ENCODE measurements at regions not wholly inside any gene's neighbourhood (a gene's known extent, or its start where the extent isn't known, plus 50 kb on each side); places are given as distances from the start of the nearest gene placed in this dataset.

DNA sequence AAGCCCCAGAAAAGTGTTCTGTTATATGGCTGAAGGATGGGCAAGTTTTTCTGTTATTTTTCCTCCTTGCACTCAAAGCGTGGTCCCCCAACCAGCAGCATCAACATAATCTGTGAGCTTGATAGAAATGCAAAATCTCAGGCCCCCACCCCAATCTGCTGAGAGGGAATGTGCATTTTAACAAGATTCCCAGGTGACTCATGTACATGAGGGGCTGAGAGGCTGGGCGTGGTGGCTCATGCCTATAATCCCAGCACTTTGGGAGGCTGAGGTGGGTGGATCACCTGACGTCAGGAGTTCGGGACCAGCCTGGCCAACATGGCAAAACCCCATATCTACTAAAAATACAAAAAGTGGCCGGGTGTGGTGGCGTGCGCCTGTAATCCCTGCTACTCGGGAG is 326.8 kb upstream of the PODXL start:
- Histone ChIP-seq H3K27me3 (ENCODE audit: insufficient read depth, low read depth) (no peaks in the 10 kb centered on the region), H3K4me2 (no peak overlapping the region), H3K27ac (no peak overlapping the region), H3K4me3 (IDR thresholded peaks at IDR 0.05; ENCODE audit: insufficient read depth, low read depth, low read length) (no peak overlapping the region), H2AFZ (ENCODE audit: low read depth) (no peak overlapping the region), H3K79me2 (ENCODE audit: insufficient read depth, low read depth) (no peaks in the 10 kb centered on the region), H4K20me1 (ENCODE audit: insufficient read depth) (no peaks in the 10 kb centered on the region), H3K4me1 (ENCODE audit: low read depth, poor library complexity, severe bottlenecking) (no peaks in the 10 kb centered on the region), H3K9ac (no peak overlapping the region), H3K36me3 (ENCODE audit: insufficient read depth) (no peaks in the 10 kb centered on the region)
- TF ChIP-seq, protein P1, sequence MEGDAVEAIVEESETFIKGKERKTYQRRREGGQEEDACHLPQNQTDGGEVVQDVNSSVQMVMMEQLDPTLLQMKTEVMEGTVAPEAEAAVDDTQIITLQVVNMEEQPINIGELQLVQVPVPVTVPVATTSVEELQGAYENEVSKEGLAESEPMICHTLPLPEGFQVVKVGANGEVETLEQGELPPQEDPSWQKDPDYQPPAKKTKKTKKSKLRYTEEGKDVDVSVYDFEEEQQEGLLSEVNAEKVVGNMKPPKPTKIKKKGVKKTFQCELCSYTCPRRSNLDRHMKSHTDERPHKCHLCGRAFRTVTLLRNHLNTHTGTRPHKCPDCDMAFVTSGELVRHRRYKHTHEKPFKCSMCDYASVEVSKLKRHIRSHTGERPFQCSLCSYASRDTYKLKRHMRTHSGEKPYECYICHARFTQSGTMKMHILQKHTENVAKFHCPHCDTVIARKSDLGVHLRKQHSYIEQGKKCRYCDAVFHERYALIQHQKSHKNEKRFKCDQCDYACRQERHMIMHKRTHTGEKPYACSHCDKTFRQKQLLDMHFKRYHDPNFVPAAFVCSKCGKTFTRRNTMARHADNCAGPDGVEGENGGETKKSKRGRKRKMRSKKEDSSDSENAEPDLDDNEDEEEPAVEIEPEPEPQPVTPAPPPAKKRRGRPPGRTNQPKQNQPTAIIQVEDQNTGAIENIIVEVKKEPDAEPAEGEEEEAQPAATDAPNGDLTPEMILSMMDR (conservative IDR thresholded peaks at IDR 0.05; ENCODE audit: low read depth, low read length) = no peak

DNA sequence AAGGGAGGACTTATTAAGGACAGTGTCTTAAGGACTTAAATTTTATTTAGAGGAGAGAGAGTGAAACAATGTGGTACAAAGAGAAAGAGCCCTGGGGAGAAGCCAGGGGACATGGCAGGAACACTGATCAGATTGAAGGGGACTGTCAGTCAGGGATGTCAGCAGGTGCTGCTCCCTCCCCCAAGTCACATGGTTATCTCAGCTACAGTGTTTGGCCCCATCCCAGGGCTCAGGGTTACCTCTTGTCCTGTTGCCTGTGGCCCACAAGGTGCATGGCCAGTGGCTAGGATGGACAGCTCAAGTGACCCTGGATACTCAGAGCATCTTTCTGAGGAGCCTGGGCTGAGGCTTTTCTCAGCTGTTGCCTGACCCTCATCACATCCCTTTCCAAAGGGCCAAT is 325.9 kb upstream of the PODXL start:
- Histone ChIP-seq H3K4me3 (IDR thresholded peaks at IDR 0.05; ENCODE audit: insufficient read depth, low read depth, low read length) (no peak overlapping the region), H3K4me1 (ENCODE audit: low read depth, poor library complexity, severe bottlenecking) (no peaks in the 10 kb centered on the region), H3K79me2 (ENCODE audit: insufficient read depth, low read depth) (no peaks in the 10 kb centered on the region), H3K4me2 (no peak overlapping the region), H4K20me1 (ENCODE audit: insufficient read depth) (no peaks in the 10 kb centered on the region), H3K9ac (no peak overlapping the region), H2AFZ (ENCODE audit: low read depth) (no peak overlapping the region), H3K27me3 (ENCODE audit: insufficient read depth, low read depth) (no peaks in the 10 kb centered on the region), H3K27ac (no peak overlapping the region), H3K36me3 (ENCODE audit: insufficient read depth) (no peaks in the 10 kb centered on the region)
- TF ChIP-seq, protein P1 (conservative IDR thresholded peaks at IDR 0.05; ENCODE audit: low read depth, low read length) = no peak

DNA sequence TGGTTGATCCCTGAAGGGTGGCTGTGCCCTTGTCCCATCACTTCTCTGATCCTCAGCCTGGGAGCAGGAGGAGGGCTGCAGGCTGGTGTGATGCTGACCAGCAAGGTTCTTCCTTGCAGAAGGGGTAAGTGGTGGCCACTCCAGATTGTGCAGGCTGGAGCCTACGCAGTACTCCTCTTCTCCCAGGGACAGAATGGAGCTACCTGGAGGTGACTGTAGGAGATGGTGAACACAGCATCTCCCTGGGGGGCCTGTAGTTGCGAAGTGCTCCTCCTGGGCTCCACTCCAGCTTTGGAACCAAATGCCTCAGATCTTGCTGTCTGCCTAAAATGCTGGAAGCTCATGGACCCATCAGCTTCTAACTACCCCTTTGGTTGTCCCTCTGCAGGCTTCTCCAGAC is 323.6 kb upstream of the PODXL start:
- H3K79me2 ChIP-seq (ENCODE audit: insufficient read depth, low read depth) = no peaks in the 10 kb centered on the region
- no peaks in the 10 kb centered on the region for H3K36me3 ChIP-seq (ENCODE audit: insufficient read depth)
- no peak overlapping the region for H2AFZ ChIP-seq (ENCODE audit: low read depth)
- no peak overlapping the region for H3K9ac ChIP-seq
- no peak overlapping the region for H3K4me2 ChIP-seq
- no peaks in the 10 kb centered on the region for H3K4me1 ChIP-seq (ENCODE audit: low read depth, poor library complexity, severe bottlenecking)
- H3K4me3 ChIP-seq (IDR thresholded peaks at IDR 0.05; ENCODE audit: insufficient read depth, low read depth, low read length) = no peak overlapping the region
- no peak overlapping the region for H3K27ac ChIP-seq
- no peaks in the 10 kb centered on the region for H3K27me3 ChIP-seq (ENCODE audit: insufficient read depth, low read depth)
- TF ChIP-seq, protein P1 (conservative IDR thresholded peaks at IDR 0.05; ENCODE audit: low read depth, low read length) = no peak
- H4K20me1 ChIP-seq (ENCODE audit: insufficient read depth) = no peaks in the 10 kb centered on the region

DNA sequence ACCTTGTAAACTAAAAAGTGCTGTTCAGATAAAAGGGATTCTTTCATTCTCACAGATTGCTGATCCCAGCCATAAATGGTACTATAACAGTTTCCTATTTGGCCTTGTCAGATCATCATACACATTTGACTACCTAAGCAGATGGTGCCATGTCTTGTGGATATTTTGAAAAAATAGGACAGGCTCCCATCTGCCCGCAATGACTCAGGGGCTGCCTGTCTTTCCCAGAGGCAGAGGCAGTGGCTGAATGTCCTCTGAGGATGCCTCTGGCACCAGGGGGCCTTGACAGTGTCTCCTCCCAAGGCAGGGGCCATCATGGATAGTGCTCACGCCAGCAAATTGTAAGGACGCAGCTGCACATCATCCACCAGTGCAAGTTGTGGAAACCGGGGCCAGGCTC is 323.0 kb upstream of the PODXL start:
- Histone ChIP-seq H3K27me3 (ENCODE audit: insufficient read depth, low read depth) (no peaks in the 10 kb centered on the region), H3K4me3 (IDR thresholded peaks at IDR 0.05; ENCODE audit: insufficient read depth, low read depth, low read length) (no peak overlapping the region), H4K20me1 (ENCODE audit: insufficient read depth) (no peaks in the 10 kb centered on the region), H2AFZ (ENCODE audit: low read depth) (no peak overlapping the region), H3K4me1 (ENCODE audit: low read depth, poor library complexity, severe bottlenecking) (no peaks in the 10 kb centered on the region), H3K36me3 (ENCODE audit: insufficient read depth) (no peaks in the 10 kb centered on the region), H3K79me2 (ENCODE audit: insufficient read depth, low read depth) (no peaks in the 10 kb centered on the region), H3K4me2 (no peak overlapping the region), H3K27ac (no peak overlapping the region), H3K9ac (no peak overlapping the region)
- TF ChIP-seq, protein P1 (conservative IDR thresholded peaks at IDR 0.05; ENCODE audit: low read depth, low read length) = no peak

DNA sequence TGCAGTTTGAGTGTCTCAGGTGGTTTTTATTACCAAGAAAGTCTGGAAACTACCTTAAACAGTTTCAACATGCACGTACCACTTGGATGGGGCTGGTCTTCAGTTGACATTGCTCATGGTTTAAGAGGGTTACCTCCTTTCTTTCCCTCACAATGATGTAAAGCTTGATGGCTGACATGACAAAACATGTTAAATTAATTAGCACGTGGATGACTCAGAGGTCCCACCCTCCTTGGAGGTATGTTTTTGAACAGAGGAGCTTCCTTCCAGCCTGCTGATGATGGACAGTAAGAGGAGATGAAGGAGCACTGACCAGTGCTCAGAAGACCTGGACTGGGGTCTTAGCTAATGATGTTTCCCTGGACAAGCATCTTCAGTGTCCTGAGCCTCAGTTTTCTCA is 322.3 kb upstream of the PODXL start:
- H3K79me2 ChIP-seq (ENCODE audit: insufficient read depth, low read depth) = no peaks in the 10 kb centered on the region
- no peak overlapping the region for H3K27ac ChIP-seq
- H4K20me1 ChIP-seq (ENCODE audit: insufficient read depth) = no peaks in the 10 kb centered on the region
- no peak overlapping the region for H2AFZ ChIP-seq (ENCODE audit: low read depth)
- no peak overlapping the region for H3K4me2 ChIP-seq
- no peaks in the 10 kb centered on the region for H3K36me3 ChIP-seq (ENCODE audit: insufficient read depth)
- no peaks in the 10 kb centered on the region for H3K4me1 ChIP-seq (ENCODE audit: low read depth, poor library complexity, severe bottlenecking)
- H3K27me3 ChIP-seq (ENCODE audit: insufficient read depth, low read depth) = no peaks in the 10 kb centered on the region
- TF ChIP-seq, protein P1 (conservative IDR thresholded peaks at IDR 0.05; ENCODE audit: low read depth, low read length) = no peak
- H3K4me3 ChIP-seq (IDR thresholded peaks at IDR 0.05; ENCODE audit: insufficient read depth, low read depth, low read length) = no peak overlapping the region
- no peak overlapping the region for H3K9ac ChIP-seq
